ENCODE measurements at regions not wholly inside any gene's neighbourhood (a gene's known extent, or its start where the extent isn't known, plus 50 kb on each side); places are given as distances from the start of the nearest gene placed in this dataset.

DNA sequence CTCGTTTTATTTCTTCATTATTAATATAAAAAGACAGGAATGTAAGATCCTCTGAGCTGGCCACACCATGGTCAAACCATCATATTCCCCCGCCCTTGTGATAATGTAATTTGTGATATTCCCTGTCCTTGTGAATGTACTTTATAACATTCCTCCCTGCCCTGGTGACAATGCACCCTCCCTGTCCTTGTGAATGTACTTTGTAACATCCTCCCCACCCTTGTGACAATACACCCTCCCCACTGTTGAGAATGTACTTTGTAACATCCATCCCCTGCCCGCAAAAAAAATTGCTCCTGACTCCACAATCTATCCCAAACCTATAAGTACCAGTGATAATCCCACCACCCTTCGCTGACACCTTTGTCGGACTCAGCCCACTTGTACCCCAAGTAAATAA is 211.0 kb downstream of the MBD2 start:
- no peak for TF ChIP-seq EZH2phosphoT487 (IDR thresholded peaks at IDR 0.05; ENCODE audit: borderline replicate concordance, low read length)
- TF ChIP-seq, protein P1, sequence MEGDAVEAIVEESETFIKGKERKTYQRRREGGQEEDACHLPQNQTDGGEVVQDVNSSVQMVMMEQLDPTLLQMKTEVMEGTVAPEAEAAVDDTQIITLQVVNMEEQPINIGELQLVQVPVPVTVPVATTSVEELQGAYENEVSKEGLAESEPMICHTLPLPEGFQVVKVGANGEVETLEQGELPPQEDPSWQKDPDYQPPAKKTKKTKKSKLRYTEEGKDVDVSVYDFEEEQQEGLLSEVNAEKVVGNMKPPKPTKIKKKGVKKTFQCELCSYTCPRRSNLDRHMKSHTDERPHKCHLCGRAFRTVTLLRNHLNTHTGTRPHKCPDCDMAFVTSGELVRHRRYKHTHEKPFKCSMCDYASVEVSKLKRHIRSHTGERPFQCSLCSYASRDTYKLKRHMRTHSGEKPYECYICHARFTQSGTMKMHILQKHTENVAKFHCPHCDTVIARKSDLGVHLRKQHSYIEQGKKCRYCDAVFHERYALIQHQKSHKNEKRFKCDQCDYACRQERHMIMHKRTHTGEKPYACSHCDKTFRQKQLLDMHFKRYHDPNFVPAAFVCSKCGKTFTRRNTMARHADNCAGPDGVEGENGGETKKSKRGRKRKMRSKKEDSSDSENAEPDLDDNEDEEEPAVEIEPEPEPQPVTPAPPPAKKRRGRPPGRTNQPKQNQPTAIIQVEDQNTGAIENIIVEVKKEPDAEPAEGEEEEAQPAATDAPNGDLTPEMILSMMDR (conservative IDR thresholded peaks at IDR 0.05; ENCODE audit: low read depth, low read length), result no peak

All from PC-3 (cell line).